Keratinocyte (primary cell): ENCODE measurements at regions not wholly inside any gene's neighbourhood (a gene's known extent, or its start where the extent isn't known, plus 50 kb on each side); places are given as distances from the start of the nearest gene placed in this dataset.
A peak's percentile ranks its signal among the peaks of the same experiment; 100 is the strongest.

Source experiments
- DNase-seq: peaks from one replicate; pipeline ENCODE4 v3.0.0-alpha.2; 2011; ENCODE audit warnings: low read depth, missing footprints, low spot score
- FAIRE-seq: peaks from 2 replicates; lab custom pipeline; 2011; peaks lifted over from hg19 to GRCh38; lab: Jason Lieb, UNC
- H2AFZ ChIP-seq: 2 replicates; pipeline ENCODE4 v1.6.0; 2012; ENCODE audit warnings: low read length, control low read depth, inconsistent platforms; ENCODE audit not compliant: control insufficient read depth
- H3K27ac ChIP-seq: 2 replicates; pipeline ENCODE4 v1.5.1; 2011; ENCODE audit warnings: low read length; ENCODE audit not compliant: control insufficient read depth, insufficient read depth
- H3K27me3 ChIP-seq: 3 replicates; pipeline ENCODE4 v1.6.0; 2011; ENCODE audit warnings: low read length; ENCODE audit not compliant: control insufficient read depth, insufficient read depth; ENCODE audit errors: extremely low read depth
- H3K36me3 ChIP-seq, 2 experiments: 2 replicates in 1 of 2; 3 replicates in 1 of 2; pipeline ENCODE4 v1.5.1; 2011; ENCODE audit warnings: low read length in 2 of 2, mild to moderate bottlenecking in 1 of 2; ENCODE audit not compliant: control insufficient read depth in 2 of 2, insufficient read depth in 2 of 2; ENCODE audit errors: extremely low read depth in 1 of 2
- H3K4me1 ChIP-seq: 3 replicates; pipeline ENCODE4 v1.5.1; 2011; ENCODE audit warnings: low read length; ENCODE audit not compliant: control insufficient read depth, insufficient read depth; ENCODE audit errors: extremely low read depth
- H3K4me2 ChIP-seq: 3 replicates; pipeline ENCODE4 v1.6.0; 2011; ENCODE audit warnings: low read depth, low read length; ENCODE audit not compliant: control insufficient read depth, insufficient read depth; ENCODE audit errors: extremely low read depth
- H3K4me3 ChIP-seq, 3 experiments: fragments of 200-600 bp in 1 of 3; sonication (generic) in 1 of 3; 2 replicates in 2 of 3; 3 replicates in 1 of 3; pipeline ENCODE4 v1.5.1; 2011 to 2016; ENCODE audit warnings: low read length in 3 of 3, mild to moderate bottlenecking in 3 of 3, control low read depth in 2 of 3, inconsistent platforms in 1 of 3, low read depth in 1 of 3, mixed read lengths in 1 of 3, mixed run types in 1 of 3, moderate library complexity in 1 of 3; ENCODE audit not compliant: control insufficient read depth in 2 of 3, insufficient read depth in 2 of 3; ENCODE audit errors: extremely low read depth in 1 of 3
- H3K79me2 ChIP-seq: 2 replicates; pipeline ENCODE4 v1.6.0; 2012; ENCODE audit warnings: low read length; ENCODE audit not compliant: control insufficient read depth, insufficient read depth
- H3K9ac ChIP-seq: 3 replicates; pipeline ENCODE4 v1.6.0; 2011; ENCODE audit warnings: low read length; ENCODE audit not compliant: control insufficient read depth, insufficient read depth; ENCODE audit errors: extremely low read depth
- H3K9me1 ChIP-seq: 3 replicates; pipeline ENCODE4 v1.6.0; 2011; ENCODE audit warnings: low read length; ENCODE audit not compliant: control insufficient read depth, insufficient read depth; ENCODE audit errors: extremely low read depth
- H3K9me3 ChIP-seq: 2 replicates; pipeline ENCODE4 v1.5.1; 2012; ENCODE audit warnings: low read depth, low read length; ENCODE audit not compliant: control insufficient read depth
- H4K20me1 ChIP-seq: 3 replicates; pipeline ENCODE4 v1.6.0; 2011; ENCODE audit warnings: low read length; ENCODE audit not compliant: control insufficient read depth, insufficient read depth; ENCODE audit errors: extremely low read depth
- EZH2 ChIP-seq: IDR thresholded peaks from one replicate; pipeline ENCODE4 v1.6.1; 2012; ENCODE audit warnings: inconsistent platforms, mild to moderate bottlenecking, low read length, moderate library complexity
- dilution Hi-C: fragments of 300-500 bp; cut with MboI; formaldehyde crosslinking; loops from one replicate; pipeline ENCODE4 v1.7.0; 2020; ENCODE audit warnings: low sequenced_read_pairs; ENCODE audit not compliant: extremely low pct_ligation_motif_present
- TF ChIP-seq, protein P1 (sequence below), 3 experiments: IDR thresholded peaks in 1 of 3; conservative IDR thresholded peaks in 1 of 3; optimal IDR thresholded peaks in 1 of 3; 2 replicates in 2 of 3; 3 replicates in 1 of 3; pipeline versions ENCODE3 to v1.5.1; 2011; ENCODE audit warnings: low read length in 3 of 3, mild to moderate bottlenecking in 3 of 3, moderate library complexity in 2 of 3, control low read depth in 1 of 3, inconsistent platforms in 1 of 3; ENCODE audit not compliant: insufficient read depth in 2 of 3; ENCODE audit errors: extremely low read depth in 1 of 3

GRCh38 chr2:133691336-133691735 lies 123.1 kb upstream of the NCKAP5 start:
- DNase-seq (no peak), FAIRE-seq (no peak)
- Histone ChIP-seq H3K36me3 (no peaks in the 10 kb centered on the region), H3K9me3 (no peaks in the 10 kb centered on the region), H3K4me3 (no peak overlapping the region), H3K4me2 (no peak overlapping the region), H3K9ac (no peak overlapping the region), H3K9me1 (no peaks in the 10 kb centered on the region), H3K4me1 (no peaks in the 10 kb centered on the region), H2AFZ (no peak overlapping the region), H3K27ac (no peak overlapping the region), H3K79me2 (no peaks in the 10 kb centered on the region), H4K20me1 (no peaks in the 10 kb centered on the region), H3K27me3 (peaks cover 31% of the 10 kb centered on the region)
- TF ChIP-seq, protein P1, sequence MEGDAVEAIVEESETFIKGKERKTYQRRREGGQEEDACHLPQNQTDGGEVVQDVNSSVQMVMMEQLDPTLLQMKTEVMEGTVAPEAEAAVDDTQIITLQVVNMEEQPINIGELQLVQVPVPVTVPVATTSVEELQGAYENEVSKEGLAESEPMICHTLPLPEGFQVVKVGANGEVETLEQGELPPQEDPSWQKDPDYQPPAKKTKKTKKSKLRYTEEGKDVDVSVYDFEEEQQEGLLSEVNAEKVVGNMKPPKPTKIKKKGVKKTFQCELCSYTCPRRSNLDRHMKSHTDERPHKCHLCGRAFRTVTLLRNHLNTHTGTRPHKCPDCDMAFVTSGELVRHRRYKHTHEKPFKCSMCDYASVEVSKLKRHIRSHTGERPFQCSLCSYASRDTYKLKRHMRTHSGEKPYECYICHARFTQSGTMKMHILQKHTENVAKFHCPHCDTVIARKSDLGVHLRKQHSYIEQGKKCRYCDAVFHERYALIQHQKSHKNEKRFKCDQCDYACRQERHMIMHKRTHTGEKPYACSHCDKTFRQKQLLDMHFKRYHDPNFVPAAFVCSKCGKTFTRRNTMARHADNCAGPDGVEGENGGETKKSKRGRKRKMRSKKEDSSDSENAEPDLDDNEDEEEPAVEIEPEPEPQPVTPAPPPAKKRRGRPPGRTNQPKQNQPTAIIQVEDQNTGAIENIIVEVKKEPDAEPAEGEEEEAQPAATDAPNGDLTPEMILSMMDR (optimal IDR thresholded peaks at IDR 0.05 in 1 of 3, IDR thresholded peaks at IDR 0.05 in 1 of 3, conservative IDR thresholded peaks at IDR 0.05 in 1 of 3; ENCODE audit: extremely low read depth in 1 of 3, insufficient read depth in 2 of 3, low read length in 3 of 3) = no peak
- TF ChIP-seq EZH2 = no peak
- dilution Hi-C loops = no loop called here

DNA sequence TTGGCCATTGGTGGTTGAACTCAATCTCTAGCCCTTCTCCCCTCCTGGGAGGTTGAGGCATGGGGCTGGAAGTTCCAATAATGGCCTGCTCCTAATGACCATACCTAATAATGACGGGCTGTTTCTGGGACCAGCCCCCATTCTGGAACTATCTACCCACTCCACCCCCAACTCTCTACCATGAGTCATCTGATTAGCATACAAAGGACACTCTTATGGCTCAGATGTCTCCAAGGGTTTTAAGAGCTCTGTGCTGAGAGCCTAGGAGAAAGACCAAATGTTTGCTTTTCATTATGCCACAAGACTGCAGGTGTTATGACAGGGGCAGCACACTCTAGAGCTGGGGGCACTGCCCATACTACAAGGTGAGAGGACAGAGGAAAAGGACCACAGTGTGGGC lies 137.0 kb upstream of the NCKAP5 start:
- Histone ChIP-seq H4K20me1 (no peaks in the 10 kb centered on the region), H3K4me1 (no peaks in the 10 kb centered on the region), H3K9ac (no peak overlapping the region), H2AFZ (no peak overlapping the region), H3K36me3 (no peaks in the 10 kb centered on the region), H3K4me2 (no peak overlapping the region), H3K27me3 (no peaks in the 10 kb centered on the region), H3K79me2 (no peaks in the 10 kb centered on the region), H3K9me1 (no peaks in the 10 kb centered on the region), H3K4me3 (no peak overlapping the region), H3K27ac (no peak overlapping the region), H3K9me3 (peaks cover 3% of the 10 kb centered on the region)
- DNase-seq (no peak), FAIRE-seq (peak; percentile 29)
- TF ChIP-seq, protein P1 (optimal IDR thresholded peaks at IDR 0.05 in 1 of 3, IDR thresholded peaks at IDR 0.05 in 1 of 3, conservative IDR thresholded peaks at IDR 0.05 in 1 of 3; ENCODE audit: extremely low read depth in 1 of 3, insufficient read depth in 2 of 3, low read length in 3 of 3) = no peak
- TF ChIP-seq EZH2 = no peak
- dilution Hi-C loops = no loop called here
